HG03196 (cell line): ENCODE measurements at regions not wholly inside any gene's neighbourhood (a gene's known extent, or its start where the extent isn't known, plus 50 kb on each side); places are given as distances from the start of the nearest gene placed in this dataset.

Experiments
- ATAC-seq: cut with Tn5 transposase; IDR thresholded peaks from one replicate; pipeline ENCODE4 v1.9.1; 2021; ENCODE audit not compliant: unreplicated experiment

DNA sequence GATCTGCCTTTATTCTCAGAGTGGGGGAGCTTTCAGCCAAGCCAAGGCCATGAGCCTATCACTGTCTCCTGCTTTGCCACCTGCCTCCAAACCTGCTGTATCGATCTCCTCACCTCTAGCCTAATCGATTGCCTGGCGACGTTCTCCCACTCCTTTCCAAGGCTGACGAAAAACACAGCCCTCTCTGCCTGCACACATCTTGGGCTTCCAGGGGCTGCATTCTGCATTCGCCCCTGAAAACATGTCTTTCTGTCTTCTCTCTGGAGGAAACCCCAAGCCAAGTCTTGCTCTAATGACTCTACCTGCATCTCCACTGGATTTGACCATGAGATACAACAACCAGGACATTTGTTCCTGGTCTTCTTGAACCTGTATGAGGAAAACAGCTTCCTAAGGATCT is 540.7 kb downstream of the BCL11B start:
- ATAC-seq: no peak

GRCh38 chr14:98731701-98732100 is 540.3 kb downstream of the BCL11B start:
- ATAC-seq: no peak

- no peak for ATAC-seq
Observed at GRCh38 chr14:98733536-98733935, 538.5 kb downstream of the BCL11B start.

DNA sequence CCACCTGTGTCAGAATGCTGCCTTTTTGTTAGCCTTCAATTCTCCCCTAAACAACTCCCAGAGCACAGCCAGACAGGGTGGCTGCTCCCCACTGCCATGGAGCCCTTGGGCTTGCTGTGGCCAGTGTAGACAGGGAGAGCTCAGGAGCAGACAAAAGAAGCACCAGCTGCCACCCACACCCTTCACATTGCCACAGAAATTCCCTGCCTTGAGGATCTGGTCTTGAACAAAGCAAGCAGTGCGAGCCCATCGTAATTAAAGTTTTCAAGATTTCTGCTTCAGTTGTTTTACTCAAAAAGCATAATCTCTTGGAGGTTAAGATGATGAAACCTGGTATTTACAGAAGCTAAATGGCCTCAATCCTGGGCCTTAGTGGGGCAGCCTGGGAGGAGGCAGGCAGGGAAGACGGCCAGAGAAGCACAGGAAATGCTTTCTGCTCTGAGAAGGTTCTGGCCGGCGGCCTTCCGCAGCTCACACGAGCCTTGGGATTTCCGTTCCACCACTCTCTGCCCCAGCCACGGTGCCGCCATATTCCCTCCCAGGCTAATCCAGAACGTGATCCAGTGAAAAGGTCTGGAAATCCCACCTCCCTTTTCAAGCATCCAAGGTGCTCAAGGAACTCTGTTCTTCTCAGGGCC is 535.2 kb downstream of the BCL11B start:
- ATAC-seq: no peak

DNA sequence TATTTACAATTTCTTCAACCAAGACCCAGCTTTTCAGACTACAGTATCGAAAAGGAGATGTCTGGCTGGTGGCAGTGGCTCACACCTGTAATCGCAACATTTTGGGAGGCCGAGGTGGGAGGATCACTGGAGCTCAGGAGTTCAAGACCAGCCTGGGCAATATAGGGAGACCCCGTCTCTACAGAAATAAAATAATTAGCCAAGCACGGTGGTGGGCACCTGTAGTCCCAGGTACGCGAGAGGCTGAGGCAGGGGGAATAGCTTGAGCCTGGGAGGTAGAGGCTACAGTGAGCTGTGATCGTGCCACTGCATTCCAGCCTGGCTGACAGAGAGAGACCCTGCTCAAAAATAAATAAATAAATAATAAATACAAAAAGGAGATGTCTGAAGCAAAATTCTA is 530.5 kb downstream of the BCL11B start:
- no peak for ATAC-seq

GRCh38 chr14:98742001-98742400 is 530.0 kb downstream of the BCL11B start:
- no peak for ATAC-seq

- no peak for ATAC-seq
Observed at GRCh38 chr14:98743536-98743935, 528.5 kb downstream of the BCL11B start.

DNA sequence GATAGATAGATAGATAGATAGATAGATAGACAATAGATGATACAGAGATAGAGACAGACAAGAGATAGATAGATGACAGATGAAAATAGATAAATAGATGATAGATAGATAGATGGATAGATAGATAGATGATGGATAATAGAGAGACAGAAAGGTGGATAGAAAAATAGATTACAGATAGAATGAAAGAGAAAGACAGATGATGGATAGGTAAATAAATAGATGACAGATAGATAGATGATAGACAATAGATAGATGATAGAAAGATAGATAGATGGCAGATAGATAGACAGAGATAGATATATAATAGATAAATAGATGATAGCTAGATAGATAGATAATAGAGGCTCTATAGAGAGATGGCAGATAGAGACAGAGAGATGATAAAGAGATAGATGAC is 523.0 kb downstream of the BCL11B start:
- ATAC-seq: no peak

DNA sequence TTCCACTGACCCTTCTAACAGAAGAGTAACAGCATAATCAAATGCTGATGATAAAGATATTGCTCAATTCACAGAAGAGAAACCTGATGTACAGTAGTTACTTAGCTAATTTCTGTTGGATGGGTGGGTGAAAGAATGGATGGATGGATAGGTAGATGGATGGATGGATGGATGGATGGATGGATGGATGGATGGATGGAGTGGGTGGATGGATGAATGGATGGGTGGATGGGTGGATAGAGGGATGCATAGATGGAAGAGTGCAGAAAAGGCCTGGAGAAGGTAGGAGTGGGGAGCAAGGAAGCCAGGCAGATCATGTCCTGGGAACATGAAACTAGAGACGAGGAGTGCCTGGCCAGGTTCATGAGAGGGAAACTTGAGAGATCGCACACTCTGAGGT is 520.9 kb downstream of the BCL11B start:
- ATAC-seq: no peak

GRCh38 chr14:98752660-98753059 is 519.3 kb downstream of the BCL11B start:
- no peak for ATAC-seq

GRCh38 chr14:98754343-98755020 is 517.5 kb downstream of the BCL11B start:
- no peak for ATAC-seq

DNA sequence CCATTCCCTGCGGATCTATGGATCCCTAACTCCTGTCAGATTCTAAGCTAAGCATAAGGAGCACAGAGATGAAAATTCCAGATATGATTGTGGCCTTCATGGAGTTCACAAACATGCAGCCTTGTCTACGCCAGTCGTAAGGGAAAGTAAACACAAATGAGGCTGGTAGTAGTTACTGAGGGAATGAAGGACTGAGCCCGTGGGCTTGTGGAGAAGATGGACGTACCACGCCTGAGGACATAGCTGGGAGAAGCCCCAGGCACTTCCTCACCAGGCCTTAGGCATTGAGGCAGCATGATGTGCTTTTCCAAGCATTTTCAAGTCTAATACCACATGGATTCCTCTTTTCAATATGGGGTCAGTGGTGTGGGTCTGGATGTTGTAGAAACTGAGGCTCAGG is 515.2 kb downstream of the BCL11B start:
- no peak for ATAC-seq

GRCh38 chr14:98758440-98758839 is 513.6 kb downstream of the BCL11B start:
- ATAC-seq: no peak

DNA sequence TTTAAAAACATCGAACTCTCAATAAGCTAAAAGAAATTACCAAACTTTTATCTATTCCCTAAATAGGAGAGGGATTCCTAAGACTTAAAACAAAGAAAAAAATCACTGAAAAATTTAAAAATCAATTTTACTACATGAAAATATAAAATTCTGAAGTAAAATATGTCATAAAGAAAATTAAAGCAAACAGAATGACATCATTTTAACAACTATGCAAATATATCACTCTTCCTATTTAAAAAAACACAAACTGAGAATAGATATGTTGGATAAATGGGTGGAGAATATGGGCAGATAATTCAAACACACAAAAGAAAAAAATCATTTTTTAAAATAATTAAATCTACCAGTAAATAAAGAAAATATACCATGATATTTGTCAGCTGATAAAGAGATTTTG is 510.0 kb downstream of the BCL11B start:
- no peak for ATAC-seq

DNA sequence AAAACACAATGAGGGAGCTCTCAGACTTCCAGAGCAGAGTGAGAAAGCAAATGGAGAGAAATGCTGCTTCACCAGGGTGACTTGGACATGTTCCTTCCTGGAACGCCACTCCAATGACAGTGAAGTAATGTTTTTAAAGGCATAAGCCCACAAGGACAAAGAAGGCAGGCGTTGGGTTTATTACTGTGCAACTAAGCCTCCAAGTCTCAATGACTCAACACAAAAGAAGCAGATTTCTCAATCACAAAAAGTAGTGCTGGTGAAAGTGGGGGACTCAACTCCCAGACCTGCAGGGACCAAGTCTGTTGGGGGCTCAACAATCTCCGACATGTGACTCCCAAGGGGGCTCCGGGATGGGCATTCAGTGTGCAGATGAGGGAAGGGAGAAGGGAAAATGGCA is 505.2 kb downstream of the BCL11B start:
- ATAC-seq: no peak

DNA sequence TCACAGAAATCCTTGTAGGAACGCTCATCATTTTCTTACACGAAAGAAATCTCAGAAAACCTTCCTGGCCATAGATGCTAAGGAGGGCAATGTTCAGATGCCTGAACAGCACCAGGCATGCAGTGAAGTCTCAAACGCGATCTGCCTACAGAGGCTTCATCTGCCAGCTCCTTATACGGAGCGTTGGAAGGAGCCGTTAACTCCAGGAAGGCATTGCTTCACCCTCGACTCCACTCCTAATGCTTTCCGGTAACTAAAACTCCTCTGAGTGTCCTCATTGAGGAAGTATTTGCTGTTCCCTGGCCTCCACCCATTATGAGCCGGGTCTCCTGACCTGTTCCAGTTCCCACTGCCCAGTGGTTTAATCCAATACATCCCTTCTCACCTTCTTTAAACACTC is 502.7 kb downstream of the BCL11B start:
- no peak for ATAC-seq

- ATAC-seq: no peak
Observed at GRCh38 chr14:98770151-98770550, 501.8 kb downstream of the BCL11B start.

GRCh38 chr14:98773814-98774213 is 498.2 kb downstream of the BCL11B start:
- ATAC-seq: no peak

GRCh38 chr14:98775892-98776291 is 496.1 kb downstream of the BCL11B start:
- no peak for ATAC-seq

DNA sequence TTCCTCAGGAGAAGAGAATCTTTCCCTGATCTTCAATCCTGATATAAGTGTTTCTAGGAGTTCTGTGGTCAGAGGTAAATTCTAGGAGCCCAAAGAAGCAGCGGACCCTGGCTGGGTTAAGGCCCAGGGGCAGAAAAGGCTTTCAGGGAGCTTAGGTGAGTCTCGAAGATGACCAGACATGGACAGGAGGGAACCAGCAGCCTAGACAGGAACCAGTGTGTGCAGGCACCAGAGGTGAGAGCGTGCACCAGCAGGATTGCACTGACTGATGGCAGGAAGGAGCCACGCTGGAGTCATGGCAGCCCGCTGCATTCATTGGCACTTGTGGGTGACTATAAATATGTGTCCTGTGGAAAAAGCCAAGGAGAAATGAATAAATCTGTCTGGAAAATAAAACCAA is 489.9 kb downstream of the BCL11B start:
- ATAC-seq: no peak

GRCh38 chr14:98785578-98785977 is 486.4 kb downstream of the BCL11B start:
- ATAC-seq: no peak

- ATAC-seq: no peak
Observed at GRCh38 chr14:98786456-98786855, 485.5 kb downstream of the BCL11B start.

DNA sequence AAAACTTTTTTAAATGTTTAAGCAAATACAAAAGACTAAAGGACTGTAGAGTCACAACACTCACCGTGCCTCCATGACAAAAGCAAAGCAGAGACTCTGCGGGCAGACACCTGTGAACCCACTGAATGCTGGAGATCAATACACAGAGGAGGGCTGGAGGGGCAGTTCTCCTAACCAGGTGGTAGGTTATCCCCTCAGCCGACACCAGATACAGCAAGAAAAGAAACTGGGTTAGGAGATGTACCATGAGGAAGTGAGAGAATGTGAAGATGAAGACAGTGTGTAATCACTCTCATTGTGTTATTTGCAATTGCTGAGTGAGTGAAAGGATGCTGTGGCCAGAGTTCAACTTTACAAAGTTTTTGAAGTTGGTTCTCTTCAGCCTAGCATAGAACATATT is 480.3 kb downstream of the BCL11B start:
- no peak for ATAC-seq
